ENCODE measurements at regions not wholly inside any gene's neighbourhood (a gene's known extent, or its start where the extent isn't known, plus 50 kb on each side); places are given as distances from the start of the nearest gene placed in this dataset.

GRCh38 chr20:60967431-60968316 is 284.4 kb upstream of the CDH4 start:
- TF ChIP-seq, protein P1, sequence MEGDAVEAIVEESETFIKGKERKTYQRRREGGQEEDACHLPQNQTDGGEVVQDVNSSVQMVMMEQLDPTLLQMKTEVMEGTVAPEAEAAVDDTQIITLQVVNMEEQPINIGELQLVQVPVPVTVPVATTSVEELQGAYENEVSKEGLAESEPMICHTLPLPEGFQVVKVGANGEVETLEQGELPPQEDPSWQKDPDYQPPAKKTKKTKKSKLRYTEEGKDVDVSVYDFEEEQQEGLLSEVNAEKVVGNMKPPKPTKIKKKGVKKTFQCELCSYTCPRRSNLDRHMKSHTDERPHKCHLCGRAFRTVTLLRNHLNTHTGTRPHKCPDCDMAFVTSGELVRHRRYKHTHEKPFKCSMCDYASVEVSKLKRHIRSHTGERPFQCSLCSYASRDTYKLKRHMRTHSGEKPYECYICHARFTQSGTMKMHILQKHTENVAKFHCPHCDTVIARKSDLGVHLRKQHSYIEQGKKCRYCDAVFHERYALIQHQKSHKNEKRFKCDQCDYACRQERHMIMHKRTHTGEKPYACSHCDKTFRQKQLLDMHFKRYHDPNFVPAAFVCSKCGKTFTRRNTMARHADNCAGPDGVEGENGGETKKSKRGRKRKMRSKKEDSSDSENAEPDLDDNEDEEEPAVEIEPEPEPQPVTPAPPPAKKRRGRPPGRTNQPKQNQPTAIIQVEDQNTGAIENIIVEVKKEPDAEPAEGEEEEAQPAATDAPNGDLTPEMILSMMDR (IDR thresholded peaks at IDR 0.05): no peak
- TF ChIP-seq POLR2AphosphoS5 (IDR thresholded peaks at IDR 0.05; ENCODE audit: low read depth, low read length) (no peak), RAD21 (IDR thresholded peaks at IDR 0.05; ENCODE audit: low read length) (no peak), YY1 (IDR thresholded peaks at IDR 0.05; ENCODE audit: low read depth) (no peak), MAX (IDR thresholded peaks at IDR 0.05; ENCODE audit: low read depth) (no peak)
- TF ChIP-seq, protein P2, sequence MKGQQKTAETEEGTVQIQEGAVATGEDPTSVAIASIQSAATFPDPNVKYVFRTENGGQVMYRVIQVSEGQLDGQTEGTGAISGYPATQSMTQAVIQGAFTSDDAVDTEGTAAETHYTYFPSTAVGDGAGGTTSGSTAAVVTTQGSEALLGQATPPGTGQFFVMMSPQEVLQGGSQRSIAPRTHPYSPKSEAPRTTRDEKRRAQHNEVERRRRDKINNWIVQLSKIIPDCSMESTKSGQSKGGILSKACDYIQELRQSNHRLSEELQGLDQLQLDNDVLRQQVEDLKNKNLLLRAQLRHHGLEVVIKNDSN (IDR thresholded peaks at IDR 0.05; ENCODE audit: borderline replicate concordance, low read depth): no peak
- TF ChIP-seq, protein P3, sequence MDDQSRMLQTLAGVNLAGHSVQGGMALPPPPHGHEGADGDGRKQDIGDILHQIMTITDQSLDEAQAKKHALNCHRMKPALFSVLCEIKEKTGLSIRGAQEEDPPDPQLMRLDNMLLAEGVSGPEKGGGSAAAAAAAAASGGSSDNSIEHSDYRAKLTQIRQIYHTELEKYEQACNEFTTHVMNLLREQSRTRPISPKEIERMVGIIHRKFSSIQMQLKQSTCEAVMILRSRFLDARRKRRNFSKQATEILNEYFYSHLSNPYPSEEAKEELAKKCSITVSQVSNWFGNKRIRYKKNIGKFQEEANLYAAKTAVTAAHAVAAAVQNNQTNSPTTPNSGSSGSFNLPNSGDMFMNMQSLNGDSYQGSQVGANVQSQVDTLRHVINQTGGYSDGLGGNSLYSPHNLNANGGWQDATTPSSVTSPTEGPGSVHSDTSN (IDR thresholded peaks at IDR 0.05): no peak

Data from SK-N-SH (cell line).